ENCODE measurements at regions not wholly inside any gene's neighbourhood (a gene's known extent, or its start where the extent isn't known, plus 50 kb on each side); places are given as distances from the start of the nearest gene placed in this dataset.

DNA sequence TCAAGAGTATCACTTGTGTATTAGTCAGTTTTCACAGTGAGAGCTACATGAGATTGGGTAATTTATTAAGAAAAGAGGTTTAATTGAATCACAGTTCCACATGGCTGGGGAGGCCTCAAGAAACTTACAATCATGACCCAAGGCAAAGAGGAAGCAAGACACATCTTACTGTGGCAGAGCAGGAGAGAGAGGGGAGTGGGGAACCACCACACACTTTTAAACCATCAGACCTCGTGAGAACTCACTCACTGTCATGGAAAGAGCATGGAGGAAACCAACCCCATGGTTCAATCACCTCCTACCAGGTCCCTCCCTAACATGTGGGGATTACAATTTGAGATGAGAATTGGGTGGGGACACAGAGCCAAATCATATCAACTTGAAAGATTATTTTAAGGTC lies 522.9 kb downstream of the FLRT2 start:
- TF ChIP-seq, protein P1, sequence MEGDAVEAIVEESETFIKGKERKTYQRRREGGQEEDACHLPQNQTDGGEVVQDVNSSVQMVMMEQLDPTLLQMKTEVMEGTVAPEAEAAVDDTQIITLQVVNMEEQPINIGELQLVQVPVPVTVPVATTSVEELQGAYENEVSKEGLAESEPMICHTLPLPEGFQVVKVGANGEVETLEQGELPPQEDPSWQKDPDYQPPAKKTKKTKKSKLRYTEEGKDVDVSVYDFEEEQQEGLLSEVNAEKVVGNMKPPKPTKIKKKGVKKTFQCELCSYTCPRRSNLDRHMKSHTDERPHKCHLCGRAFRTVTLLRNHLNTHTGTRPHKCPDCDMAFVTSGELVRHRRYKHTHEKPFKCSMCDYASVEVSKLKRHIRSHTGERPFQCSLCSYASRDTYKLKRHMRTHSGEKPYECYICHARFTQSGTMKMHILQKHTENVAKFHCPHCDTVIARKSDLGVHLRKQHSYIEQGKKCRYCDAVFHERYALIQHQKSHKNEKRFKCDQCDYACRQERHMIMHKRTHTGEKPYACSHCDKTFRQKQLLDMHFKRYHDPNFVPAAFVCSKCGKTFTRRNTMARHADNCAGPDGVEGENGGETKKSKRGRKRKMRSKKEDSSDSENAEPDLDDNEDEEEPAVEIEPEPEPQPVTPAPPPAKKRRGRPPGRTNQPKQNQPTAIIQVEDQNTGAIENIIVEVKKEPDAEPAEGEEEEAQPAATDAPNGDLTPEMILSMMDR (IDR thresholded peaks at IDR 0.05; ENCODE audit: poor library complexity): no peak
- no peak for TF ChIP-seq EZH2phosphoT487 (IDR thresholded peaks at IDR 0.05; ENCODE audit: low read depth, severe bottlenecking, unreplicated experiment)

All from hepatocyte (in vitro differentiated cells).